HEK293T (cell line): ENCODE measurements at regions not wholly inside any gene's neighbourhood (a gene's known extent, or its start where the extent isn't known, plus 50 kb on each side); places are given as distances from the start of the nearest gene placed in this dataset.

Source experiments
- CTCF ChIA-PET: fragments of 350-600 bp; formaldehyde crosslinking; extraction: SDS; loops from one replicate; lab custom pipeline; 2021; ENCODE audit warnings: antibody characterized with exemption, inconsistent platforms; lab: Yijun Ruan, JAX
- POLR2A ChIA-PET: fragments of 350-600 bp; formaldehyde crosslinking; extraction: SDS; loops from one replicate; lab custom pipeline; 2020; ENCODE audit warnings: antibody characterized with exemption, inconsistent platforms; lab: Yijun Ruan, JAX
- DNase-seq: peaks from one replicate; pipeline ENCODE4 v3.0.0; 2012; ENCODE audit warnings: mixed read lengths; ENCODE audit errors: extremely low spot score
- ARNT ChIP-seq: fragments of 450-650 bp; IDR thresholded peaks from 2 replicates; pipeline ENCODE4 v1.6.1; 2017; ENCODE audit warnings: mild to moderate bottlenecking
- BHLHE40 ChIP-seq: fragments of 450-650 bp; IDR thresholded peaks from 2 replicates; pipeline ENCODE4 v1.6.1; 2016; ENCODE audit warnings: mild to moderate bottlenecking, moderate library complexity, borderline replicate concordance
- CTBP1 ChIP-seq: fragments of 450-650 bp; IDR thresholded peaks from 2 replicates; pipeline ENCODE4 v1.6.1; 2016; ENCODE audit warnings: borderline replicate concordance
- ELF4 ChIP-seq: fragments of 450-650 bp; IDR thresholded peaks from 2 replicates; pipeline ENCODE4 v1.6.1; 2017; ENCODE audit warnings: antibody characterized with exemption
- FOXA1 ChIP-seq: fragments of 450-650 bp; IDR thresholded peaks from 2 replicates; pipeline ENCODE4 v1.6.1; 2016; ENCODE audit warnings: mild to moderate bottlenecking
- FOXK2 ChIP-seq: fragments of 450-650 bp; IDR thresholded peaks from 2 replicates; pipeline ENCODE4 v1.6.1; 2016; ENCODE audit warnings: mild to moderate bottlenecking
- FOXM1 ChIP-seq: fragments of 450-650 bp; IDR thresholded peaks from 2 replicates; pipeline ENCODE4 v1.6.1; 2017; ENCODE audit warnings: mild to moderate bottlenecking, borderline replicate concordance
- HDGF ChIP-seq: fragments of 450-650 bp; IDR thresholded peaks from 2 replicates; pipeline ENCODE4 v1.6.1; 2017; ENCODE audit warnings: antibody characterized with exemption, borderline replicate concordance
- L3MBTL2 ChIP-seq: fragments of 450-650 bp; conservative IDR thresholded peaks from 2 replicates; pipeline ENCODE4 v1.6.1; 2016; ENCODE audit warnings: mild to moderate bottlenecking
- LEF1 ChIP-seq: fragments of 450-650 bp; IDR thresholded peaks from 2 replicates; pipeline ENCODE4 v1.6.1; 2017; ENCODE audit warnings: mild to moderate bottlenecking, borderline replicate concordance
- NFRKB ChIP-seq: fragments of 450-650 bp; IDR thresholded peaks from 2 replicates; pipeline ENCODE4 v1.6.1; 2016; ENCODE audit warnings: mild to moderate bottlenecking, moderate library complexity
- SP1 ChIP-seq: fragments of 450-650 bp; IDR thresholded peaks from 2 replicates; pipeline ENCODE4 v1.6.1; 2017
- SUZ12 ChIP-seq: fragments of 450-650 bp; IDR thresholded peaks from 2 replicates; pipeline ENCODE4 v1.6.1; 2016; ENCODE audit warnings: mild to moderate bottlenecking
- TARDBP ChIP-seq: fragments of 450-650 bp; IDR thresholded peaks from 2 replicates; pipeline ENCODE4 v1.6.1; 2016
- ZNF384 ChIP-seq: fragments of 450-650 bp; IDR thresholded peaks from 2 replicates; pipeline ENCODE4 v1.6.1; 2016
- TF ChIP-seq, protein P1 (sequence below): fragments of 450-650 bp; IDR thresholded peaks from 2 replicates; pipeline ENCODE4 v1.6.1; 2016

DNA sequence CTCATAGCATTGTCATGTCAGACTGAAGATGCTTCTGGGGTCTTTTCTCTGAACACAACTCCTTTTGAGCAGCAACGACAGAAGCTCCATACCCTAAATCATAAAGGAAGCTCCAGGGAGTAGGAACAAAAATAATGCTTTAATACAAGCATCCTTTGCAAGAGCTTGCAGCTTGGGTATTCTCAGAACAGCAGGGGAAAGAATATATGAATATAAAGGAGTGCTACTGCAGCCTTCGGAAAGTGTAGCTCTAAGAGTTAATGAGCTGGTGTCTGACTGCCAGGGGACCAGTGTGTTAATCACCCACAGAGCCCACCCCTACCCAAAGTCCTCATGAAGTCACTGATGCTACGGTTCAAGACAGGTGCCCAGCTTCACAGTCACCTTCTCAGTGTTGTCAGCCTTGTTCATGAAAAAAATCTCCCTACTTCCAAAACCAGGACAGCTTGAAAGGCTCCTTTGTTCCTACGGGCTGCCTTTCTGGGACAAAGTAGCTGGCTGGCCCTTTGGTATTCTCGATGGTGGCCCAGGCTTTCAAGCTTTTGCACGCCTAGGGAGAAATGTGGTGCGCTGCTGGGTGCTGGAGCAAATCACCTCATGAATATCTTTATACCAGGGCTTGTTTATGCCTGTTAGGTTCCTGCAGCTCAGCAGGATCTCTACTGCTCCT is 259.7 kb downstream of the CMPK2 start:
- POLR2A ChIA-PET, result no interaction called here
- CTCF ChIA-PET, result no interaction called here
- DNase-seq, result no peak
- TF ChIP-seq ELF4 (no peak), FOXA1 (no peak), LEF1 (no peak), BHLHE40 (no peak), NFRKB (no peak), SP1 (no peak), HDGF (no peak), SUZ12 (no peak), FOXM1 (no peak), L3MBTL2 (no peak)
- TF ChIP-seq, protein P1, sequence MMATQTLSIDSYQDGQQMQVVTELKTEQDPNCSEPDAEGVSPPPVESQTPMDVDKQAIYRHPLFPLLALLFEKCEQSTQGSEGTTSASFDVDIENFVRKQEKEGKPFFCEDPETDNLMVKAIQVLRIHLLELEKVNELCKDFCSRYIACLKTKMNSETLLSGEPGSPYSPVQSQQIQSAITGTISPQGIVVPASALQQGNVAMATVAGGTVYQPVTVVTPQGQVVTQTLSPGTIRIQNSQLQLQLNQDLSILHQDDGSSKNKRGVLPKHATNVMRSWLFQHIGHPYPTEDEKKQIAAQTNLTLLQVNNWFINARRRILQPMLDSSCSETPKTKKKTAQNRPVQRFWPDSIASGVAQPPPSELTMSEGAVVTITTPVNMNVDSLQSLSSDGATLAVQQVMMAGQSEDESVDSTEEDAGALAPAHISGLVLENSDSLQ, result no peak

DNA sequence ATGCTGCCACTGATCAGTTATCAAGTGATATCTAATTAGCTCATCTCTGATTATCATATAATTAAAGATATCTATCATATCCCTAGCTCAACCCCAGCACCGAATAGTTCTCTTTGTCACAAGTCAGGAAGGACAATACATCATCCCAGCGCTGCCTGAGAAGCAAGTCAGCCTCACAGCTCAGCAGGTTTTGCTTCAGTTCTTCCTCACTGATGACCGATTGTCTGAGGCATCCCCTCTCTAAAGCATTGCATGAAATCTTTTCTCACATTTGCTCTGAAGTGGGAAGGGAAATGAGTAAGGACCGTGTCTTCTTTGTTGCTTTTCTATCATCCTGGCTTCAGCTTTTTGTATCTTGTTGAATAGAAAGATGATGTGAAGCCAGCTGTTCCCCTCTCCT is 247.9 kb downstream of the CMPK2 start:
- POLR2A ChIA-PET, result no interaction called here
- no peak for DNase-seq
- no peak for TF ChIP-seq ZNF384
- TF ChIP-seq CTBP1, result no peak
- TF ChIP-seq LEF1, result no peak
- no peak for TF ChIP-seq FOXK2
- no peak for TF ChIP-seq SUZ12
- no peak for TF ChIP-seq ELF4
- no peak for TF ChIP-seq FOXM1
- no peak for TF ChIP-seq TARDBP
- no peak for TF ChIP-seq FOXA1
- TF ChIP-seq HDGF, result no peak
- TF ChIP-seq, protein P1, result no peak
- no peak for TF ChIP-seq BHLHE40
- TF ChIP-seq L3MBTL2, result no peak
- TF ChIP-seq SP1, result no peak
- TF ChIP-seq ARNT, result no peak
- no peak for TF ChIP-seq NFRKB
- CTCF ChIA-PET, result no interaction called here

DNA sequence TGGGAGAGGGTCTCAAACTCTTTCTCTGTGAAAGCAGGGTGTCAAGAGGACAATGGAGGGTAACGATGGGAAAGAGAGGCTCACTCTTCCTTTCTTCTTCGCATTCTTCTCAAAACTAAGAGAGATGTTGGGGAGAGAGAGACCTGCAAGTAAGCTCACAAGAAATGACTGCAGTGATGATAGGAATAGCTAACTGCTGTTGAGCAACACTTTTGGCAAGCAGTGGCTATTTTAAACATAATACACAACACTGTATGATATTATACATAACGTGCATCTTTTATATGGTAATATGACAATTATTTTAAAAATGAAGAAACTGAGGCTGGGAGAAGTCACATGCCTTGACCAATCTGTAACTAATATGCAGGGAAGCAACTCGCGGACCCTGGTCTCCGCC is 247.5 kb downstream of the CMPK2 start:
- ChIA-PET CTCF (no interaction called here), POLR2A (no interaction called here)
- TF ChIP-seq ZNF384 (no peak), SP1 (no peak), ELF4 (no peak), SUZ12 (no peak), ARNT (no peak), FOXA1 (no peak), CTBP1 (no peak), HDGF (no peak), BHLHE40 (no peak), LEF1 (no peak), TARDBP (no peak), FOXM1 (no peak), FOXK2 (no peak), L3MBTL2 (no peak), NFRKB (no peak)
- TF ChIP-seq, protein P1, result no peak
- no peak for DNase-seq

DNA sequence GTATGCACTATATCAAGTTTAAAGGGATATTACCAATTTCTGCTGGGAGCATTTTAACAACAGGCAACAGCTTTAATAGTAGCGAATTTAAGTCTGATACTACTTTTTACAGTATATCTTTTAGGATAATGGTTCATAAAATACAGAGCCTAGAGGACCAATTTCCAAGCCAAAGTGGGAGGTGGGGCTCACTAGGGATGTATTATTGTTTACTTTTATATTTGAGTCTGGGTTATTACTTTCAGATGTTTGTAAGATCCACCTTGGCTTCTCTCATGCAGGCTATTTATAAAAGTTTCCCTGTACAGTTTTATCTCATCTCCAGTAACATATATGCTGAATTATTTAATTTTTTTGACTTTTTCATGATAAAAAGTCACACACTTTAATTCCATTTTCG is 242.0 kb downstream of the CMPK2 start:
- POLR2A ChIA-PET, result no interaction called here
- DNase-seq, result no peak
- CTCF ChIA-PET, result no interaction called here
- TF ChIP-seq LEF1 (no peak), TARDBP (no peak), ELF4 (no peak), FOXA1 (no peak), BHLHE40 (no peak), ZNF384 (no peak), L3MBTL2 (no peak), ARNT (no peak), FOXK2 (no peak), HDGF (no peak), CTBP1 (no peak), FOXM1 (no peak), SUZ12 (no peak), NFRKB (no peak), SP1 (no peak)
- TF ChIP-seq, protein P1, result no peak

DNA sequence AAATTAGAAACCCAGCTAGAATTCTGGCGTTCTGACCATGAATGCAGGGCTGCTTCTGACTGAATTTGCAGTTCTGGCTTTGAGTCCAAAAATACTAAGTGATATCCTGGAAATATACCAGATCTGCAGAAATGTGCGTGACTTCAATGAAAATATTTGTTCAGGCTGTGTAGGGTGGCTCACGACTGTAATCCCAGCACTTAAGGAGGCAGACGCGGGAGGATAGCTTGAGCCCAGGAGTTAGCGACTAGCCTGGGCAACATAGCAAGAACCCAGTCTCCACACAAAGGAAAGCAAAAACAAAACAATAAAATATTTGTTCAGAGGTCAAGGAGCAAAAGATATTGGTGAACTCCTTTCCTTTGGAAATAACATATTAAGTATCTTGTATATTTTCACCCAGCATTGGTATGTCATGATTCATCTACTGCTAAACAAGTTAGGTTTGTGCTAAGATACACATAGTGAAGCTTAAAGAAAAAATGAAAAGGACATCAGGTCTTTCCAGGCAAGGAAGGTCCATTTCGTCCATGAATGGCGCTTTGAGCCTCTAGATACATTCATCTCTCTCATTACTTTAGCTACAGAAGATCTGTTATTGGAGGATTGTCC is 239.2 kb downstream of the CMPK2 start:
- no peak for DNase-seq
- ChIA-PET CTCF (no interaction called here), POLR2A (no interaction called here)
- no peak for TF ChIP-seq FOXK2
- TF ChIP-seq SP1, result no peak
- no peak for TF ChIP-seq ELF4
- no peak for TF ChIP-seq BHLHE40
- TF ChIP-seq ARNT, result no peak
- no peak for TF ChIP-seq FOXM1
- TF ChIP-seq TARDBP, result no peak
- no peak for TF ChIP-seq HDGF
- TF ChIP-seq, protein P1, result no peak
- TF ChIP-seq ZNF384, result no peak
- no peak for TF ChIP-seq SUZ12
- TF ChIP-seq FOXA1, result no peak
- TF ChIP-seq L3MBTL2, result no peak
- no peak for TF ChIP-seq NFRKB
- TF ChIP-seq CTBP1, result no peak
- TF ChIP-seq LEF1, result no peak
